Right lobe of liver (tissue), 4 donors: ENCODE measurements at regions not wholly inside any gene's neighbourhood (a gene's known extent, or its start where the extent isn't known, plus 50 kb on each side); places are given as distances from the start of the nearest gene placed in this dataset.

ENCODE experiments used
- POLR2A ChIP-seq: fragments of 450-650 bp; IDR thresholded peaks from one replicate; pipeline ENCODE4 v1.6.1; 2017; ENCODE audit warnings: antibody characterized with exemption, mild to moderate bottlenecking
- TF ChIP-seq, protein P1 (sequence below), 4 donors: fragments of 200-600 bp in 3 of 4; fragments of 450-650 bp in 1 of 4; IDR thresholded peaks; one replicate each; pipeline versions ENCODE4 v1.5.1 to v1.8.0; 2016 to 2022; ENCODE audit warnings: antibody characterized with exemption in 4 of 4, mild to moderate bottlenecking in 2 of 4
- donor health status: DM: no; HTN: no; CAD: no.
- donor health status: DM: no; HTN: no; CAD: no.
- donor health status: DM: no; HTN: yes; CAD: no.

DNA sequence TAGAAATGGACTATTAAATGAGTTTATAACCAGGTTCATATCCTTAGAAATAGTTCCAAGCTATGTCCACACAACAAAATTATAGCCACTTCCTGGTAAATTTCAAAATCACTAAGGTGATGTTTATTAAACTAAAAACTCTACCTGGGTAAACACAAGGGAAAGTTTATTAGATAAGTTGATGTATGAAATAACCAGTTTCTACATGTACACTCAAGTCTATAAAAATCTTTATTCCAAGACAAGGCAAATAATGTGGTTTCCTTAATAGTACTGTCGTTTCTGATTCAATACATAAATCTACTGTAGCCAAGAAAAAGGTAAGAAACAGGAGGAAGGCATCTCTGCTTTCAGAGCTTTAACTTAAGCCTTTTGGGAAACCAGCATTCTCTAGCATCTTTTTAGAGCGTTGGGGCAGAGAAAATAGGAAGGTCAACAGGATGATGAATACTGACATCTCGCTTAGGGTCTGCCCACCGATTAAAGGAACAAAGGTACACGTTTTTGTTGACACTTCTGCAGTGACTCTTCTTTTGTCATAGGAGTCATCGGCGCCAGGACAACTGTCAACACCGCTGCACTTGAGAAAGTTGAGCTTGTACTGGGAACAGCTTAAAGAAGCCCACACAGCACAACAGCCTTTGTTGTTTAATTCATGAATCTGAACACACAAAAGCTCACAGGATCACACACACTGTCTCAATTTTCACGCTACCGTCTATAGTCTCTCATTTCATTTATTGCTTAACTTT, 513.6 kb downstream of the SLCO4C1 start:
- no peak for TF ChIP-seq POLR2A
- TF ChIP-seq, protein P1, sequence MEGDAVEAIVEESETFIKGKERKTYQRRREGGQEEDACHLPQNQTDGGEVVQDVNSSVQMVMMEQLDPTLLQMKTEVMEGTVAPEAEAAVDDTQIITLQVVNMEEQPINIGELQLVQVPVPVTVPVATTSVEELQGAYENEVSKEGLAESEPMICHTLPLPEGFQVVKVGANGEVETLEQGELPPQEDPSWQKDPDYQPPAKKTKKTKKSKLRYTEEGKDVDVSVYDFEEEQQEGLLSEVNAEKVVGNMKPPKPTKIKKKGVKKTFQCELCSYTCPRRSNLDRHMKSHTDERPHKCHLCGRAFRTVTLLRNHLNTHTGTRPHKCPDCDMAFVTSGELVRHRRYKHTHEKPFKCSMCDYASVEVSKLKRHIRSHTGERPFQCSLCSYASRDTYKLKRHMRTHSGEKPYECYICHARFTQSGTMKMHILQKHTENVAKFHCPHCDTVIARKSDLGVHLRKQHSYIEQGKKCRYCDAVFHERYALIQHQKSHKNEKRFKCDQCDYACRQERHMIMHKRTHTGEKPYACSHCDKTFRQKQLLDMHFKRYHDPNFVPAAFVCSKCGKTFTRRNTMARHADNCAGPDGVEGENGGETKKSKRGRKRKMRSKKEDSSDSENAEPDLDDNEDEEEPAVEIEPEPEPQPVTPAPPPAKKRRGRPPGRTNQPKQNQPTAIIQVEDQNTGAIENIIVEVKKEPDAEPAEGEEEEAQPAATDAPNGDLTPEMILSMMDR (IDR thresholded peaks at IDR 0.05) = no peak
